ENCODE measurements at regions not wholly inside any gene's neighbourhood (a gene's known extent, or its start where the extent isn't known, plus 50 kb on each side); places are given as distances from the start of the nearest gene placed in this dataset.

- Mint-ChIP-seq H3K27me3 (no peaks in the 10 kb centered on the region), H3K27ac (no peak overlapping the region), H3K4me1 (no peaks in the 10 kb centered on the region), H3K4me3 (no peak overlapping the region), H3K36me3 (no peaks in the 10 kb centered on the region), H3K9me3 (peaks cover 2 to 25% (median 10%) of the 10 kb centered on the region in 8 donors)
- no peak overlapping the region for H3K4me3 ChIP-seq (ENCODE audit: low read length in 2 of 2)
- DNase-seq: no peak
- H3K36me3 ChIP-seq (ENCODE audit: insufficient read depth, low read length): no peaks in the 10 kb centered on the region
- H3K9me3 ChIP-seq (ENCODE audit: control insufficient read depth in 1 of 2, low read length in 2 of 2): peaks cover 0 to 5% of the 10 kb centered on the region in 2 donors
- intact Hi-C loops (cut with micrococcal nuclease): no loop called here
- H3K27me3 ChIP-seq (ENCODE audit: insufficient read depth, low read length): no peaks in the 10 kb centered on the region
- H3K4me1 ChIP-seq (ENCODE audit: insufficient read depth, low read length): no peaks in the 10 kb centered on the region
- CTCF ChIA-PET (ENCODE audit: partially characterized antibody): no interaction called here
- POLR2A ChIA-PET (ENCODE audit: partially characterized antibody): no interaction called here
- H3K27ac ChIP-seq (ENCODE audit: low read depth, low read length): no peak overlapping the region
Measured at GRCh38 chr5:28254846-28255245, 1216.5 kb upstream of the CDH9 start.

- no peak overlapping the region for H3K4me3 Mint-ChIP-seq
- intact Hi-C loops (cut with micrococcal nuclease): no loop called here
- H3K4me3 ChIP-seq (ENCODE audit: low read length in 2 of 2): no peak overlapping the region
- no peaks in the 10 kb centered on the region for H3K27me3 Mint-ChIP-seq
- H3K36me3 ChIP-seq (ENCODE audit: insufficient read depth, low read length): no peaks in the 10 kb centered on the region
- H3K36me3 Mint-ChIP-seq: no peaks in the 10 kb centered on the region
- H3K9me3 ChIP-seq (ENCODE audit: control insufficient read depth in 1 of 2, low read length in 2 of 2): peaks cover 0 to 5% of the 10 kb centered on the region in 2 donors
- H3K27ac ChIP-seq (ENCODE audit: low read depth, low read length): no peak overlapping the region
- H3K4me1 ChIP-seq (ENCODE audit: insufficient read depth, low read length): no peaks in the 10 kb centered on the region
- peaks cover 2 to 30% (median 15%) of the 10 kb centered on the region in 8 donors for H3K9me3 Mint-ChIP-seq
- POLR2A ChIA-PET (ENCODE audit: partially characterized antibody): no interaction called here
- H3K27me3 ChIP-seq (ENCODE audit: insufficient read depth, low read length): no peaks in the 10 kb centered on the region
- DNase-seq: no peak
- H3K27ac Mint-ChIP-seq: no peak overlapping the region
- H3K4me1 Mint-ChIP-seq: no peaks in the 10 kb centered on the region
- CTCF ChIA-PET (ENCODE audit: partially characterized antibody): interaction anchor here (0.9 kb wide), 1 partner anchor 9 kb away, joined by 3 read pairs; no protein-coding TSS in a partner anchor
Measured at GRCh38 chr5:28253431-28253830, 1215.0 kb upstream of the CDH9 start.

- Histone ChIP-seq H3K36me3 (ENCODE audit: insufficient read depth, low read length) (no peaks in the 10 kb centered on the region), H3K4me1 (ENCODE audit: insufficient read depth, low read length) (no peaks in the 10 kb centered on the region), H3K4me3 (ENCODE audit: low read length in 2 of 2) (no peak overlapping the region), H3K27ac (ENCODE audit: low read depth, low read length) (no peak overlapping the region), H3K27me3 (ENCODE audit: insufficient read depth, low read length) (no peaks in the 10 kb centered on the region), H3K9me3 (ENCODE audit: control insufficient read depth in 1 of 2, low read length in 2 of 2) (no peaks in the 10 kb centered on the region)
- Mint-ChIP-seq H3K27ac (no peak overlapping the region), H3K4me3 (no peak overlapping the region), H3K4me1 (no peaks in the 10 kb centered on the region), H3K36me3 (no peaks in the 10 kb centered on the region), H3K27me3 (no peaks in the 10 kb centered on the region), H3K9me3 (peaks cover 1 to 30% (median 15%) of the 10 kb centered on the region in 8 donors)
- intact Hi-C loops (cut with micrococcal nuclease): no loop called here
- DNase-seq: no peak
- ChIA-PET POLR2A (ENCODE audit: partially characterized antibody) (no interaction called here), CTCF (ENCODE audit: partially characterized antibody) (no interaction called here)
Measured at GRCh38 chr5:28249771-28250415, 1211.5 kb upstream of the CDH9 start.

- H3K4me3 Mint-ChIP-seq: no peak overlapping the region
- H3K27ac ChIP-seq (ENCODE audit: low read depth, low read length): no peak overlapping the region
- H3K4me3 ChIP-seq (ENCODE audit: low read length in 2 of 2): no peak overlapping the region
- no peak for DNase-seq
- no peaks in the 10 kb centered on the region for H3K36me3 ChIP-seq (ENCODE audit: insufficient read depth, low read length)
- POLR2A ChIA-PET (ENCODE audit: partially characterized antibody): no interaction called here
- no peaks in the 10 kb centered on the region for H3K27me3 Mint-ChIP-seq
- H3K27me3 ChIP-seq (ENCODE audit: insufficient read depth, low read length): no peaks in the 10 kb centered on the region
- CTCF ChIA-PET (ENCODE audit: partially characterized antibody): no interaction called here
- no peaks in the 10 kb centered on the region for H3K4me1 Mint-ChIP-seq
- intact Hi-C loops (cut with micrococcal nuclease): no loop called here
- no peaks in the 10 kb centered on the region for H3K9me3 ChIP-seq (ENCODE audit: control insufficient read depth in 1 of 2, low read length in 2 of 2)
- no peaks in the 10 kb centered on the region for H3K36me3 Mint-ChIP-seq
- H3K4me1 ChIP-seq (ENCODE audit: insufficient read depth, low read length): no peaks in the 10 kb centered on the region
- H3K9me3 Mint-ChIP-seq: peaks cover 0 to 11% (median 5%) of the 10 kb centered on the region in 8 donors
- no peak overlapping the region for H3K27ac Mint-ChIP-seq
Measured at GRCh38 chr5:28234356-28234968, 1196.1 kb upstream of the CDH9 start.

- ChIA-PET CTCF (ENCODE audit: partially characterized antibody) (no interaction called here), POLR2A (ENCODE audit: partially characterized antibody) (no interaction called here)
- no peak for DNase-seq
- peaks cover 0 to 12% (median 6%) of the 10 kb centered on the region in 8 donors for H3K9me3 Mint-ChIP-seq
- no peak overlapping the region for H3K27ac Mint-ChIP-seq
- H3K36me3 Mint-ChIP-seq: no peaks in the 10 kb centered on the region
- H3K36me3 ChIP-seq (ENCODE audit: insufficient read depth, low read length): no peaks in the 10 kb centered on the region
- no peaks in the 10 kb centered on the region for H3K4me1 Mint-ChIP-seq
- no peaks in the 10 kb centered on the region for H3K4me1 ChIP-seq (ENCODE audit: insufficient read depth, low read length)
- no peak overlapping the region for H3K27ac ChIP-seq (ENCODE audit: low read depth, low read length)
- no peak overlapping the region for H3K4me3 ChIP-seq (ENCODE audit: low read length in 2 of 2)
- no peaks in the 10 kb centered on the region for H3K27me3 Mint-ChIP-seq
- H3K9me3 ChIP-seq (ENCODE audit: control insufficient read depth in 1 of 2, low read length in 2 of 2): peaks cover 0 to 2% of the 10 kb centered on the region in 2 donors
- H3K4me3 Mint-ChIP-seq: no peak overlapping the region
- H3K27me3 ChIP-seq (ENCODE audit: insufficient read depth, low read length): no peaks in the 10 kb centered on the region
- intact Hi-C loops (cut with micrococcal nuclease): no loop called here
Measured at GRCh38 chr5:28226407-28226806, 1188.0 kb upstream of the CDH9 start.

GRCh38 chr5:28219539-28219938 lies 1181.2 kb upstream of the CDH9 start:
- Histone ChIP-seq H3K4me1 (ENCODE audit: insufficient read depth, low read length) (no peaks in the 10 kb centered on the region), H3K27me3 (ENCODE audit: insufficient read depth, low read length) (no peaks in the 10 kb centered on the region), H3K4me3 (ENCODE audit: low read length in 2 of 2) (no peak overlapping the region), H3K36me3 (ENCODE audit: insufficient read depth, low read length) (no peaks in the 10 kb centered on the region), H3K9me3 (ENCODE audit: control insufficient read depth in 1 of 2, low read length in 2 of 2) (no peaks in the 10 kb centered on the region), H3K27ac (ENCODE audit: low read depth, low read length) (no peak overlapping the region)
- Mint-ChIP-seq H3K27me3 (no peaks in the 10 kb centered on the region), H3K9me3 (peaks cover 0 to 17% (median 5%) of the 10 kb centered on the region in 8 donors), H3K36me3 (no peaks in the 10 kb centered on the region), H3K4me3 (no peak overlapping the region), H3K4me1 (peaks cover 0 to 8% (median 2%) of the 10 kb centered on the region in 4 donors), H3K27ac (no peak overlapping the region)
- intact Hi-C loops (cut with micrococcal nuclease): no loop called here
- CTCF ChIA-PET (ENCODE audit: partially characterized antibody): no interaction called here
- POLR2A ChIA-PET (ENCODE audit: partially characterized antibody): no interaction called here
- DNase-seq: no peak

- no peaks in the 10 kb centered on the region for H3K9me3 ChIP-seq (ENCODE audit: control insufficient read depth in 1 of 2, low read length in 2 of 2)
- H3K4me1 Mint-ChIP-seq: peaks cover 0 to 8% (median 2%) of the 10 kb centered on the region in 4 donors
- no peaks in the 10 kb centered on the region for H3K36me3 ChIP-seq (ENCODE audit: insufficient read depth, low read length)
- H3K9me3 Mint-ChIP-seq: peaks cover 0 to 9% (median 4%) of the 10 kb centered on the region in 8 donors
- intact Hi-C loops (cut with micrococcal nuclease): no loop called here
- CTCF ChIA-PET (ENCODE audit: partially characterized antibody): no interaction called here
- no peak overlapping the region for H3K4me3 Mint-ChIP-seq
- no peak overlapping the region for H3K27ac ChIP-seq (ENCODE audit: low read depth, low read length)
- POLR2A ChIA-PET (ENCODE audit: partially characterized antibody): no interaction called here
- DNase-seq: no peak
- no peaks in the 10 kb centered on the region for H3K4me1 ChIP-seq (ENCODE audit: insufficient read depth, low read length)
- H3K27me3 ChIP-seq (ENCODE audit: insufficient read depth, low read length): no peaks in the 10 kb centered on the region
- no peaks in the 10 kb centered on the region for H3K36me3 Mint-ChIP-seq
- H3K27ac Mint-ChIP-seq: no peak overlapping the region
- H3K4me3 ChIP-seq (ENCODE audit: low read length in 2 of 2): no peak overlapping the region
- no peaks in the 10 kb centered on the region for H3K27me3 Mint-ChIP-seq
Measured at GRCh38 chr5:28217695-28218094, 1179.3 kb upstream of the CDH9 start.

All from CD4-positive, alpha-beta memory T cell (primary cell).